ENCODE measurements at regions not wholly inside any gene's neighbourhood (a gene's known extent, or its start where the extent isn't known, plus 50 kb on each side); places are given as distances from the start of the nearest gene placed in this dataset.
A peak's percentile ranks its signal among the peaks of the same experiment; 100 is the strongest.
"Not testable (repeated sequence)": the region's sequence is repeated elsewhere in the genome, so short reads cannot be mapped to it uniquely, and the experiment has no call there.

DNA sequence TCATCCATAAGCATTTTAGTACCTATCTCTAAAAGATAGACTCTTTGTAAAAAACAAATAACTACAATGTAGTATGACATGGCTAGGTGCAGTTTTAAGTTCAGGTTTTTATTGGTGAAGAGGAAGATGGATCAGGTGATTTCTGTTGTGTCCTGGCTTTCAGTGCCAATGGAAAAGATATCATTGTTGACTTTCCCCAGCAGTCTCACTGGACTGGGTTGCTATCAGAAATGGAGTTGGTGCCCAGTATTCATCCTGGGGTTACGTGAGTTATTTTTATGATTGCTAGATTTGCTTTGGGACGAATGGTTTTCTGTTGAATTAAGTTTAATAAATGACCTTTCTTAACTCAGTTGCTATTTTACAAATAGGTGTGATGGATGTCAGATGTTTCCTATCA lies 120.5 kb downstream of the GOLGA6L22 start:
- H3K4me1 ChIP-seq (ENCODE audit: control insufficient read depth, insufficient read depth, low read length, poor library complexity, severe bottlenecking); H3K4me3 ChIP-seq (ENCODE audit: insufficient read depth, low read depth, low read length, poor library complexity, severe bottlenecking); H3K27ac ChIP-seq (ENCODE audit: insufficient read depth, low read length, poor library complexity, severe bottlenecking); H3K9me3 ChIP-seq (ENCODE audit: control insufficient read depth, low read length); H3K36me3 ChIP-seq (ENCODE audit: control insufficient read depth, insufficient read depth, low read length); DNase-seq; H3K27me3 ChIP-seq (replicated peaks; ENCODE audit: control insufficient read depth, insufficient read depth, low read length, poor library complexity, severe bottlenecking): not testable (repeated sequence)

- H3K4me1 ChIP-seq (ENCODE audit: control insufficient read depth, insufficient read depth, low read length, poor library complexity, severe bottlenecking); H3K9me3 ChIP-seq (ENCODE audit: control insufficient read depth, low read length); H3K27ac ChIP-seq (ENCODE audit: insufficient read depth, low read length, poor library complexity, severe bottlenecking); H3K4me3 ChIP-seq (ENCODE audit: insufficient read depth, low read depth, low read length, poor library complexity, severe bottlenecking); H3K27me3 ChIP-seq (replicated peaks; ENCODE audit: control insufficient read depth, insufficient read depth, low read length, poor library complexity, severe bottlenecking); DNase-seq; H3K36me3 ChIP-seq (ENCODE audit: control insufficient read depth, insufficient read depth, low read length): not testable (repeated sequence)
Observed at GRCh38 chr15:22587391-22587790, 128.7 kb downstream of the GOLGA6L22 start.

DNA sequence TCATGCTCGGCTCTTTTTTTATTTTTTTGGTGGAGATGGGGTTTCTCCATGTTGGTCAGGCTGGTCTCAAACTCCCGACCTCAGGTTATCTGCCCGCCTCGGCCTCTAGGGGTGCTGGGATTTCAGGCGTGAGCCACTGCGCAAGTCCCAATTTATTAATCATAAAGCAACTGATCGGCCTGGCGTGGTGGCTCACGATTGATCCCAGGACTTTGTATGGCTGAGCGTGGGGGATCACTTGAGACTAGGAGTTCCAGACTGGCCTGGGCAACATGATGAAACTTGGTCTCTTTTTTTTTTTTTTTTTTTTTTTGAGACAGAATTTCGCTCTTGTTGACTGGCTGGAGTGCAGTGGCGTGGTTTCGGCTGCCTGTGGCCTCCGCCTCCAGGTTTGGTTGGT lies 139.8 kb downstream of the GOLGA6L22 start:
- DNase-seq; H3K36me3 ChIP-seq (ENCODE audit: control insufficient read depth, insufficient read depth, low read length); H3K27me3 ChIP-seq (replicated peaks; ENCODE audit: control insufficient read depth, insufficient read depth, low read length, poor library complexity, severe bottlenecking); H3K9me3 ChIP-seq (ENCODE audit: control insufficient read depth, low read length); H3K27ac ChIP-seq (ENCODE audit: insufficient read depth, low read length, poor library complexity, severe bottlenecking); H3K4me3 ChIP-seq (ENCODE audit: insufficient read depth, low read depth, low read length, poor library complexity, severe bottlenecking); H3K4me1 ChIP-seq (ENCODE audit: control insufficient read depth, insufficient read depth, low read length, poor library complexity, severe bottlenecking): not testable (repeated sequence)

DNA sequence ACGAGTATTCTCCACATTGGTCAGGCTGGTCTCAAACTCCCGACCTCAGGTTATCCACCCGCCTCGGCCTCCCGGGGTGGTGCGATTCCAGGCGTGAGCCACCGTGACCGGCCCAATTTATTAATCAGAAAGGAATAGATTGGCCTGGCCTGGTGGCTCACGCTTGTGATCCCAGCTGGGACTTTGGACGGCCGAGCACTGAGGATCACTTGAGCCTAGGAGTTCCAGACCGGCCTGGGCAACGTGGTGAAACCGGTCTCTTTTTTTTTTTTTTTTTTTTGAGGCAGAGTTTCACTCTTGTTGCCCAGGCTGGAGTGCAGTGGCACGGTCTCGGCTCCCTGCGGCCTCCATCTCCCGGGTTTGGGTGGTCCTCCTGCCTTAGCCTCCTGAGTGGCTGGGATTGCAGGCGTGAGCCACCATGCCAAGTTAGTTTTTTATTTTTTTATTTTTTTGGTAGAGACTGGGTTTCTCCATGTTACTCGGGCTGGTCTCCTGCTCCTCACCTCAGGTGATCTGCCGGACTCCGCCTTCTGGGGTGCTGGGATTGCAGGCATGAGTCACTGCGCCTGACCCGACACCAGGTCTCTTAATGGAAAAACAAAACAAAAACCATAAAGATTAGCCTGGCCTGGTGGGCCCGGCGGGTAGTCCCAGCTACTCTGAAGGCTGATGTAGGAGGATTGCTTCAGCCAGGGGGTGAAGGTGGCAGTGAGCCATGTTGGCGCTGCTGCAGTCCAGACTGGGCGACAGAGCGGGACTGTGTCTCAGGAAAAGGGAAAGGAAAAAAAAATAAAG lies 141.0 kb downstream of the GOLGA6L22 start:
- H3K9me3 ChIP-seq (ENCODE audit: control insufficient read depth, low read length); H3K27ac ChIP-seq (ENCODE audit: insufficient read depth, low read length, poor library complexity, severe bottlenecking); H3K36me3 ChIP-seq (ENCODE audit: control insufficient read depth, insufficient read depth, low read length); H3K4me3 ChIP-seq (ENCODE audit: insufficient read depth, low read depth, low read length, poor library complexity, severe bottlenecking); DNase-seq; H3K4me1 ChIP-seq (ENCODE audit: control insufficient read depth, insufficient read depth, low read length, poor library complexity, severe bottlenecking); H3K27me3 ChIP-seq (replicated peaks; ENCODE audit: control insufficient read depth, insufficient read depth, low read length, poor library complexity, severe bottlenecking): not testable (repeated sequence)

DNA sequence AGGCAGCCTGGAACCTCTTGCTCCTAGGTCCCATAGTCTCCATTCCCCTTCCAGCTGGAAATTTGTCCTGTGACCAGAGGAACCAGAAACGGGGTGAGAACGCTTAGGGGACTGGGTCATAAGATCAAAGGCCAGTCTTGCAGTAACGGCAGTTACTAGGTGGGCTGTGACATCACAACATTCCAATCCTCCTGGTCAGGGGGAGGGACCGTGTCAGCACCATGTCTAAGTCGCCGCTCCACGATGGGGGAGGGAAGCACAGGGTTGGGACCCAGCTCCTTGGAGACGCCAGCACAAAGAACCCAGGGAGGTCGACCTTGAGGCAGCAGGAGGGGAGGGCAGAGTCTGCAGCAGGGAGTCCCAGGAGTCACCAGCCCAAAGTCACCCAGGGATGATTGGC lies 158.3 kb downstream of the GOLGA6L22 start:
- H3K27me3 ChIP-seq (replicated peaks; ENCODE audit: control insufficient read depth, insufficient read depth, low read length, poor library complexity, severe bottlenecking); H3K27ac ChIP-seq (ENCODE audit: insufficient read depth, low read length, poor library complexity, severe bottlenecking); H3K4me1 ChIP-seq (ENCODE audit: control insufficient read depth, insufficient read depth, low read length, poor library complexity, severe bottlenecking); H3K4me3 ChIP-seq (ENCODE audit: insufficient read depth, low read depth, low read length, poor library complexity, severe bottlenecking); H3K36me3 ChIP-seq (ENCODE audit: control insufficient read depth, insufficient read depth, low read length); DNase-seq; H3K9me3 ChIP-seq (ENCODE audit: control insufficient read depth, low read length): not testable (repeated sequence)

DNA sequence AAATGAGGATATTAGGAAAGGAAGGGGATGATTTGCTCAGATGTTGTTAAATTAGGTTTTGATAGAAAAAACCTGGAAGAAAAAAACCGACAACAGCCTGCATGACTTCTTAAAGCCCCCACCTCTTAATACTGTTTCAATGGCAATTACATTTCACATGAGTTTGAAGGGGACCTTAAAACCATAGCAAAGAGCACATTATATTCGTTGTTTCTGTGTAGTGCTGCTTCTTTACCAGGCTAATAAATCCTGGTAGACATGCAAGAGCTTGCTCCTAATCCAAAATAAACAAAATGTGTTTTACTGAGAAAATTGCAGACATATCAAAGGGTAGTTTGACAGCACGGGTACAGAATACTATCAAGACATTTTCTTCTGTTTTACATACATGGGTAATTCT lies 154.7 kb upstream of the NIPA1 start:
- not testable (repeated sequence) for DNase-seq; H3K9me3 ChIP-seq (ENCODE audit: control insufficient read depth, low read length); H3K27ac ChIP-seq (ENCODE audit: insufficient read depth, low read length, poor library complexity, severe bottlenecking); H3K4me1 ChIP-seq (ENCODE audit: control insufficient read depth, insufficient read depth, low read length, poor library complexity, severe bottlenecking); H3K4me3 ChIP-seq (ENCODE audit: insufficient read depth, low read depth, low read length, poor library complexity, severe bottlenecking); H3K27me3 ChIP-seq (replicated peaks; ENCODE audit: control insufficient read depth, insufficient read depth, low read length, poor library complexity, severe bottlenecking); H3K36me3 ChIP-seq (ENCODE audit: control insufficient read depth, insufficient read depth, low read length)

- H3K36me3 ChIP-seq (ENCODE audit: control insufficient read depth, insufficient read depth, low read length); H3K9me3 ChIP-seq (ENCODE audit: control insufficient read depth, low read length); H3K27me3 ChIP-seq (replicated peaks; ENCODE audit: control insufficient read depth, insufficient read depth, low read length, poor library complexity, severe bottlenecking); H3K4me1 ChIP-seq (ENCODE audit: control insufficient read depth, insufficient read depth, low read length, poor library complexity, severe bottlenecking); H3K27ac ChIP-seq (ENCODE audit: insufficient read depth, low read length, poor library complexity, severe bottlenecking); DNase-seq; H3K4me3 ChIP-seq (ENCODE audit: insufficient read depth, low read depth, low read length, poor library complexity, severe bottlenecking): not testable (repeated sequence)
Observed at GRCh38 chr15:22639983-22640382, 146.5 kb upstream of the NIPA1 start.

DNA sequence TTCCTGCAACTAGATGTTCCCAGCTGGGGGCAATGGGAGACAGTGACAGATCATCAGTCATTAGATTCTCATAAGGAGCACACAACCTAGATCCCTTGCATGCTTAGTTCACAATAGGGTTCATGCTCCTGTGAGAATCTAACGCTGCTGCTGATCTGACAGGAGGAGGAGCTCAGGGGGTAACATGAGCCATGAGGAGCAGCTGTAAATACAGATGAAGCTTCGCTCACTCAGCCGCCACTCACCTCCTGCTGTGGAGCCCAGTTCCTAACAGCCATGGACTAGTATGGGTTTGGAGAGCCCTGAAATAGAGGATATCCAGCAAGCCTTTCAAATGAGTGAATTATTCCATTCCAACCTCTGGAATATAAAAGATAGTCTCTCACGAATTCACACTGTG lies 137.0 kb upstream of the NIPA1 start:
- not testable (repeated sequence) for H3K36me3 ChIP-seq (ENCODE audit: control insufficient read depth, insufficient read depth, low read length); H3K9me3 ChIP-seq (ENCODE audit: control insufficient read depth, low read length); H3K4me1 ChIP-seq (ENCODE audit: control insufficient read depth, insufficient read depth, low read length, poor library complexity, severe bottlenecking); H3K27ac ChIP-seq (ENCODE audit: insufficient read depth, low read length, poor library complexity, severe bottlenecking); H3K4me3 ChIP-seq (ENCODE audit: insufficient read depth, low read depth, low read length, poor library complexity, severe bottlenecking); DNase-seq; H3K27me3 ChIP-seq (replicated peaks; ENCODE audit: control insufficient read depth, insufficient read depth, low read length, poor library complexity, severe bottlenecking)

GRCh38 chr15:22651179-22651578 lies 135.3 kb upstream of the NIPA1 start:
- not testable (repeated sequence) for H3K4me3 ChIP-seq (ENCODE audit: insufficient read depth, low read depth, low read length, poor library complexity, severe bottlenecking); DNase-seq; H3K9me3 ChIP-seq (ENCODE audit: control insufficient read depth, low read length); H3K36me3 ChIP-seq (ENCODE audit: control insufficient read depth, insufficient read depth, low read length); H3K27ac ChIP-seq (ENCODE audit: insufficient read depth, low read length, poor library complexity, severe bottlenecking); H3K27me3 ChIP-seq (replicated peaks; ENCODE audit: control insufficient read depth, insufficient read depth, low read length, poor library complexity, severe bottlenecking); H3K4me1 ChIP-seq (ENCODE audit: control insufficient read depth, insufficient read depth, low read length, poor library complexity, severe bottlenecking)

GRCh38 chr15:22664294-22665058 lies 122.0 kb upstream of the NIPA1 start:
- peak overlapping the region; percentile 40 for H3K4me3 ChIP-seq (ENCODE audit: insufficient read depth, low read depth, low read length, poor library complexity, severe bottlenecking)
- not testable (repeated sequence) for H3K4me1 ChIP-seq (ENCODE audit: control insufficient read depth, insufficient read depth, low read length, poor library complexity, severe bottlenecking); H3K36me3 ChIP-seq (ENCODE audit: control insufficient read depth, insufficient read depth, low read length); H3K27me3 ChIP-seq (replicated peaks; ENCODE audit: control insufficient read depth, insufficient read depth, low read length, poor library complexity, severe bottlenecking); H3K9me3 ChIP-seq (ENCODE audit: control insufficient read depth, low read length)
- DNase-seq = peak; percentile 5 to 8 (median 6)
- H3K27ac ChIP-seq (ENCODE audit: insufficient read depth, low read length, poor library complexity, severe bottlenecking) = peak overlapping the region; percentile 45
